H1 (cell line): ENCODE measurements at regions not wholly inside any gene's neighbourhood (a gene's known extent, or its start where the extent isn't known, plus 50 kb on each side); places are given as distances from the start of the nearest gene placed in this dataset.

Experiments
- CTCF ChIA-PET: fragments of 300-600 bp; sonication (Branson Sonifier 250); formaldehyde crosslinking; loops from one replicate; lab custom pipeline; 2021; ENCODE audit not compliant: partially characterized antibody; lab: Charles Lee
- POLR2A ChIA-PET: fragments of 300-600 bp; sonication (Branson Sonifier 250); formaldehyde crosslinking; loops from one replicate; lab custom pipeline; 2021; ENCODE audit warnings: inconsistent platforms; ENCODE audit not compliant: partially characterized antibody; lab: Charles Lee
- DNase-seq, 2 experiments: peaks; one replicate each; pipeline versions ENCODE4 v3.0.0 to v3.0.0-alpha.2; 2010 to 2022; ENCODE audit warnings: low spot score in 2 of 2, low read depth in 1 of 2, mixed read lengths in 1 of 2
- FAIRE-seq: peaks from 2 replicates; lab custom pipeline; 2011; peaks lifted over from hg19 to GRCh38; lab: Jason Lieb, UNC
- H2AFZ ChIP-seq: 2 replicates; pipeline ENCODE4 v1.8.1; 2012; ENCODE audit warnings: low read length, inconsistent platforms
- H2AK5ac ChIP-seq: 2 replicates; pipeline ENCODE4 v1.6.1; 2013; ENCODE audit warnings: low read depth, low read length
- H2BK120ac ChIP-seq: replicated peaks from 2 replicates; pipeline ENCODE3; 2013; ENCODE audit warnings: low read depth, low read length, inconsistent platforms
- H2BK12ac ChIP-seq: 2 replicates; pipeline ENCODE4 v1.6.1; 2013; ENCODE audit warnings: low read depth, low read length
- H2BK15ac ChIP-seq: 2 replicates; pipeline ENCODE4 v1.6.1; 2013; ENCODE audit warnings: low read length
- H2BK20ac ChIP-seq: 2 replicates; pipeline ENCODE4 v1.6.1; 2013; ENCODE audit warnings: low read length
- H2BK5ac ChIP-seq: 2 replicates; pipeline ENCODE4 v1.6.1; 2013; ENCODE audit warnings: low read depth, low read length
- H3K14ac ChIP-seq: 2 replicates; pipeline ENCODE4 v1.6.1; 2013; ENCODE audit warnings: inconsistent platforms; ENCODE audit not compliant: insufficient read length
- H3K18ac ChIP-seq: 2 replicates; pipeline ENCODE4 v1.6.1; 2013; ENCODE audit warnings: low read length; ENCODE audit errors: extremely low read depth
- H3K23ac ChIP-seq: 2 replicates; pipeline ENCODE4 v1.6.1; 2013; ENCODE audit warnings: inconsistent platforms; ENCODE audit not compliant: insufficient read length
- H3K23me2 ChIP-seq: 2 replicates; pipeline ENCODE4 v1.6.1; 2013; ENCODE audit warnings: low read depth, low read length
- H3K27ac ChIP-seq: 2 replicates; pipeline ENCODE4 v1.6.1; 2011; ENCODE audit warnings: low read depth, low read length, inconsistent platforms
- H3K27me3 ChIP-seq, 4 experiments: replicated peaks in 1 of 4; 1 replicate in 1 of 4; 2 replicates in 3 of 4; pipeline versions ENCODE4 v1.6.1 to v1.8.1; 2011 to 2013; ENCODE audit warnings: low read length in 3 of 4, mild to moderate bottlenecking in 3 of 4, inconsistent platforms in 2 of 4, mixed read lengths in 2 of 4, moderate library complexity in 1 of 4; ENCODE audit not compliant: control insufficient read depth in 3 of 4, insufficient read depth in 3 of 4; ENCODE audit errors: extremely low read depth in 1 of 4
- H3K36me3 ChIP-seq, 4 experiments: 2 replicates each; pipeline versions ENCODE4 v1.6.1 to v1.8.1; 2011 to 2013; ENCODE audit warnings: mild to moderate bottlenecking in 4 of 4, low read length in 3 of 4, moderate library complexity in 2 of 4, control low read depth in 1 of 4, inconsistent platforms in 1 of 4; ENCODE audit not compliant: insufficient read depth in 4 of 4, control insufficient read depth in 2 of 4
- H3K4ac ChIP-seq: replicated peaks from 2 replicates; pipeline ENCODE3; 2013; ENCODE audit warnings: low read length, low read depth, mixed read lengths, inconsistent platforms; ENCODE audit not compliant: insufficient read length
- H3K4me1 ChIP-seq, 4 experiments: replicated peaks in 1 of 4; 1 replicate in 1 of 4; 2 replicates in 3 of 4; pipeline versions ENCODE4 v1.6.1 to v1.8.1; 2011 to 2013; ENCODE audit warnings: low read length in 3 of 4, inconsistent platforms in 2 of 4, mixed read lengths in 1 of 4; ENCODE audit not compliant: insufficient read depth in 4 of 4, control insufficient read depth in 3 of 4
- H3K4me2 ChIP-seq, 2 experiments: 2 replicates each; pipeline versions ENCODE4 v1.6.1 to v1.8.1; 2011 to 2013; ENCODE audit warnings: low read depth in 2 of 2, low read length in 2 of 2, control low read depth in 1 of 2, inconsistent platforms in 1 of 2, mild to moderate bottlenecking in 1 of 2; ENCODE audit not compliant: insufficient read depth in 1 of 2
- H3K4me3 ChIP-seq, 4 experiments: fragments of 200-600, 300-600 bp in 1 of 4; sonication (generic), shearing (Covaris generic), sonication (Bioruptor Twin) in 1 of 4; 2 replicates each; pipeline versions ENCODE4 v1.5.1 to v1.8.1; 2011 to 2016; ENCODE audit warnings: low read length in 4 of 4, low read depth in 3 of 4, control low read depth in 2 of 4, inconsistent platforms in 2 of 4, mild to moderate bottlenecking in 2 of 4, mixed read lengths in 1 of 4, moderate library complexity in 1 of 4; ENCODE audit not compliant: insufficient read depth in 2 of 4; ENCODE audit errors: extremely low read depth in 1 of 4
- H3K56ac ChIP-seq: replicated peaks from 2 replicates; pipeline ENCODE3; 2013; ENCODE audit warnings: low read depth, mild to moderate bottlenecking, mixed read lengths, low read length, inconsistent platforms; ENCODE audit not compliant: insufficient read length
- H3K79me1 ChIP-seq: 2 replicates; pipeline ENCODE4 v1.6.1; 2013; ENCODE audit warnings: low read depth, low read length, control low read depth
- H3K79me2 ChIP-seq, 2 experiments: 2 replicates each; pipeline versions ENCODE4 v1.6.1 to v1.8.1; 2012 to 2013; ENCODE audit warnings: low read length in 2 of 2, mild to moderate bottlenecking in 2 of 2, inconsistent platforms in 1 of 2; ENCODE audit not compliant: insufficient read depth in 2 of 2, control insufficient read depth in 1 of 2
- H3K9ac ChIP-seq, 4 experiments: replicated peaks in 1 of 4; 1 replicate in 1 of 4; 2 replicates in 3 of 4; pipeline versions ENCODE4 v1.6.1 to v1.8.1; 2011 to 2013; ENCODE audit warnings: low read depth in 3 of 4, low read length in 3 of 4, control low read depth in 2 of 4, mild to moderate bottlenecking in 2 of 4, moderate library complexity in 2 of 4, inconsistent platforms in 1 of 4; ENCODE audit errors: extremely low read depth in 1 of 4
- H3K9me3 ChIP-seq, 2 experiments: 2 replicates each; pipeline versions ENCODE4 v1.6.1 to v1.8.1; 2012 to 2013; ENCODE audit warnings: mild to moderate bottlenecking in 2 of 2, moderate library complexity in 2 of 2, control low read depth in 1 of 2, inconsistent platforms in 1 of 2, low read depth in 1 of 2, low read length in 1 of 2, mixed read lengths in 1 of 2; ENCODE audit not compliant: insufficient read depth in 2 of 2
- H4K20me1 ChIP-seq, 2 experiments: replicated peaks in 1 of 2; 2 replicates each; pipeline versions ENCODE3 to v1.8.1; 2011 to 2013; ENCODE audit warnings: inconsistent platforms in 2 of 2, low read length in 2 of 2, mild to moderate bottlenecking in 1 of 2; ENCODE audit not compliant: insufficient read depth in 2 of 2, control insufficient read depth in 1 of 2
- H4K5ac ChIP-seq: 2 replicates; pipeline ENCODE4 v1.6.1; 2013; ENCODE audit warnings: low read length, low read depth, mixed read lengths, inconsistent platforms; ENCODE audit not compliant: insufficient read length
- H4K8ac ChIP-seq: 2 replicates; pipeline ENCODE4 v1.8.0; 2013; ENCODE audit warnings: mild to moderate bottlenecking, moderate library complexity, low read length, inconsistent platforms; ENCODE audit not compliant: insufficient read depth; ENCODE audit errors: extremely low read depth
- H4K91ac ChIP-seq: replicated peaks from 2 replicates; pipeline ENCODE3; 2013; ENCODE audit warnings: low read length, mixed read lengths, inconsistent platforms; ENCODE audit not compliant: insufficient read length
- BACH1 ChIP-seq: IDR thresholded peaks from 2 replicates; pipeline ENCODE4 v1.6.1; 2012; ENCODE audit warnings: low read length, improper control_type of control experiment
- CBX5 ChIP-seq: fragments of 300-800, 300-1000 bp; sonication (generic); IDR thresholded peaks from 2 replicates; pipeline ENCODE4 v1.7.1; 2016; ENCODE audit warnings: antibody characterized with exemption, low read length, low read depth
- CREB1 ChIP-seq: IDR thresholded peaks from 2 replicates; pipeline ENCODE4 v1.6.1; 2012; ENCODE audit warnings: inconsistent platforms
- HDAC2 ChIP-seq, 2 experiments: fragments of 300-600 bp in 1 of 2; sonication (generic) in 1 of 2; IDR thresholded peaks; 2 replicates each; pipeline ENCODE4 v1.6.1; 2011 to 2012; ENCODE audit warnings: low read depth in 2 of 2, low read length in 2 of 2, mild to moderate bottlenecking in 2 of 2, moderate library complexity in 2 of 2, borderline replicate concordance in 1 of 2, inconsistent platforms in 1 of 2
- KDM4A ChIP-seq: IDR thresholded peaks from one replicate; pipeline ENCODE4 v1.7.1; 2012; ENCODE audit warnings: low read depth, mild to moderate bottlenecking, moderate library complexity, low read length, inconsistent platforms; ENCODE audit not compliant: severe bottlenecking
- NRF1 ChIP-seq: IDR thresholded peaks from 2 replicates; pipeline ENCODE4 v1.6.1; 2011; ENCODE audit warnings: mild to moderate bottlenecking, low read depth, low read length, improper control_type of control experiment
- POLR2AphosphoS5 ChIP-seq: IDR thresholded peaks from 2 replicates; pipeline ENCODE4 v1.6.1; 2011; ENCODE audit warnings: low read depth, low read length
- SIN3A ChIP-seq, 2 experiments: IDR thresholded peaks in 1 of 2; conservative IDR thresholded peaks in 1 of 2; 2 replicates each; pipeline ENCODE4 v1.6.1; 2011 to 2012; ENCODE audit warnings: low read length in 2 of 2, improper control_type of control experiment in 1 of 2, low read depth in 1 of 2, mild to moderate bottlenecking in 1 of 2
- TAF7 ChIP-seq: optimal IDR thresholded peaks from 2 replicates; pipeline ENCODE3; 2011; ENCODE audit warnings: low read depth, mild to moderate bottlenecking, inconsistent platforms, low read length, moderate library complexity, borderline replicate concordance
- WGBS, 2 experiments: shearing (Covaris generic) in 1 of 2; methylation state at CpG; one replicate each; pipeline versions ENCODE4 v1.1.6 to v1.1.7; 2013 to 2015; ENCODE audit warnings: low lambda C conversion rate in 2 of 2, mixed read lengths in 2 of 2, inconsistent platforms in 1 of 2, low coverage in 1 of 2, missing lambda C conversion rate in 1 of 2; ENCODE audit not compliant: insufficient replicate concordance in 2 of 2, insufficient coverage in 1 of 2, insufficient read length in 1 of 2; ENCODE audit errors: extremely low coverage in 1 of 2, missing lambda C conversion rate in 1 of 2; 5-methylcytosine and 5-hydroxymethylcytosine counted together
- TF ChIP-seq, protein P1 (sequence below): IDR thresholded peaks from 2 replicates; pipeline ENCODE4 v1.6.1; 2012; ENCODE audit warnings: inconsistent platforms

DNA sequence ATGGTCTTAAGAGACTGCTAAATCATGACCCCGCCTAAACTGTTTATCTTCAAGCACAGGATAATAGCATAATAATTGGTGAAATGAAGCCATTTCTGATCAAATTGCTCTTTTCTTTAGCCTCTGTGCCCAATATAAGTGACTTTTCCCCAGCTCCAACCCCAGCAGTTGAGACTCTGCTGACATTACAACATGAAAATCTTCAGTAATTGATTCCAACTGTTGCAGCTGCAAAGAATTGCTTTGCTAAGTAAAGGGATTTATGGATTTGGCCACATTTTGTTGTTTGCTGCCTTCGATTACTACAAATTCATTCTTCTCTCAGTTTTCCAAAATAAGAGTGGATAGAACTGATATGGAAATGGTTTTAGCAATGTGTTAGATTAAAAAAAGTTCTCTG, 576.7 kb upstream of the LRRC4C start:
- no peaks in the 10 kb centered on the region for H3K79me1 ChIP-seq
- H3K18ac ChIP-seq = no peak overlapping the region
- no peaks in the 10 kb centered on the region for H3K79me2 ChIP-seq
- no peak overlapping the region for H4K91ac ChIP-seq
- H2AK5ac ChIP-seq = no peak overlapping the region
- 0 out of 2 replicates have a peak overlapping the region, but pooled peaks have one; percentile 46 for H2AFZ ChIP-seq
- TF ChIP-seq SIN3A (conservative IDR thresholded peaks at IDR 0.05 in 1 of 2, IDR thresholded peaks at IDR 0.05 in 1 of 2; ENCODE audit: low read depth in 1 of 2, low read length in 2 of 2) = no peak
- TF ChIP-seq CREB1 = no peak
- no peak for TF ChIP-seq NRF1
- TF ChIP-seq BACH1 = no peak
- TF ChIP-seq HDAC2 (IDR thresholded peaks at IDR 0.05; ENCODE audit: borderline replicate concordance in 1 of 2, low read depth in 2 of 2, low read length in 2 of 2) = no peak
- TF ChIP-seq, protein P1, sequence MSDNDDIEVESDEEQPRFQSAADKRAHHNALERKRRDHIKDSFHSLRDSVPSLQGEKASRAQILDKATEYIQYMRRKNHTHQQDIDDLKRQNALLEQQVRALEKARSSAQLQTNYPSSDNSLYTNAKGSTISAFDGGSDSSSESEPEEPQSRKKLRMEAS = no peak
- no peak for TF ChIP-seq KDM4A
- no peak for TF ChIP-seq POLR2AphosphoS5
- no peak for TF ChIP-seq CBX5
- no peak for TF ChIP-seq TAF7
- no peak overlapping the region for H2BK120ac ChIP-seq
- no peak overlapping the region for H2BK5ac ChIP-seq
- H3K4me3 ChIP-seq = no peak overlapping the region
- no peak overlapping the region for H4K8ac ChIP-seq
- H3K27me3 ChIP-seq = no peaks in the 10 kb centered on the region
- no peak overlapping the region for H3K23ac ChIP-seq
- DNase-seq (no peak), FAIRE-seq (no peak)
- no peaks in the 10 kb centered on the region for H3K23me2 ChIP-seq
- WGBS, 2 experiments = 96% methylated on average over 2 of the region's 2 CpGs; no CpG with 5 or more reads in 1 of the 2 experiments
- no peak overlapping the region for H3K14ac ChIP-seq
- H2BK12ac ChIP-seq = no peak overlapping the region
- H3K36me3 ChIP-seq = no peaks in the 10 kb centered on the region
- no peak overlapping the region for H4K5ac ChIP-seq
- H3K56ac ChIP-seq = no peak overlapping the region
- ChIA-PET CTCF (no interaction called here), POLR2A (no interaction called here)
- no peak overlapping the region for H2BK15ac ChIP-seq
- H3K27ac ChIP-seq = no peak overlapping the region
- no peak overlapping the region for H3K4me2 ChIP-seq
- no peaks in the 10 kb centered on the region for H3K4me1 ChIP-seq
- H3K4ac ChIP-seq = no peak overlapping the region
- H3K9ac ChIP-seq = no peak overlapping the region
- no peaks in the 10 kb centered on the region for H4K20me1 ChIP-seq
- H2BK20ac ChIP-seq = no peak overlapping the region
- no peaks in the 10 kb centered on the region for H3K9me3 ChIP-seq
